Astrocyte (in vitro differentiated cells and primary cell): ENCODE measurements at regions not wholly inside any gene's neighbourhood (a gene's known extent, or its start where the extent isn't known, plus 50 kb on each side); places are given as distances from the start of the nearest gene placed in this dataset.
"Not testable (repeated sequence)": the region's sequence is repeated elsewhere in the genome, so short reads cannot be mapped to it uniquely, and the experiment has no call there.

Source experiments
- EZH2 ChIP-seq: IDR thresholded peaks from 2 replicates; pipeline ENCODE4 v1.6.1; 2012; ENCODE audit warnings: mild to moderate bottlenecking, low read length, inconsistent platforms; ENCODE audit not compliant: insufficient read depth
- TF ChIP-seq, protein P1 (sequence below): IDR thresholded peaks from 2 replicates; pipeline ENCODE4 v1.5.1; 2011; ENCODE audit warnings: low read depth, mild to moderate bottlenecking, inconsistent platforms, low read length, moderate library complexity; ENCODE audit not compliant: insufficient read depth

DNA sequence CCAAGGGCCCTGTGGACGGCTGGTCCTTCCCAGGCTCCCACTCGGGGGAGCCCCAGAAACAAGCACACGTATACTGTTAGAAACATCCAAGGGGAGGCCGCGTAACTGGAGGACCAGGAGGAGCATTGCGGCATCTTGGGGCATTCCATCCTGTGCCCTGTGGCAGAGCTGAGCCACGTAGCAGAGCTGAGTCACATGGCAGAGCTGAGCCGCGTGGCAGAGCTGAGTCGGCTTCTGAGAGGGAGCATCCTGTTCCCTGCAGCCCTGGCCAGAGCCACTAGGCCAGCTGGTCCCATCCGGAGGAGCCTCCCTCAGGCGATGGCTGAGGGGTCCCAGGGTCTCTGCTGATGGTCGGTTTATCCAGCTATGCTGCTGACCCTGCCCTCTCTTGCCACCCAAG, 4476.7 kb upstream of the TPTE start:
- TF ChIP-seq, protein P1, sequence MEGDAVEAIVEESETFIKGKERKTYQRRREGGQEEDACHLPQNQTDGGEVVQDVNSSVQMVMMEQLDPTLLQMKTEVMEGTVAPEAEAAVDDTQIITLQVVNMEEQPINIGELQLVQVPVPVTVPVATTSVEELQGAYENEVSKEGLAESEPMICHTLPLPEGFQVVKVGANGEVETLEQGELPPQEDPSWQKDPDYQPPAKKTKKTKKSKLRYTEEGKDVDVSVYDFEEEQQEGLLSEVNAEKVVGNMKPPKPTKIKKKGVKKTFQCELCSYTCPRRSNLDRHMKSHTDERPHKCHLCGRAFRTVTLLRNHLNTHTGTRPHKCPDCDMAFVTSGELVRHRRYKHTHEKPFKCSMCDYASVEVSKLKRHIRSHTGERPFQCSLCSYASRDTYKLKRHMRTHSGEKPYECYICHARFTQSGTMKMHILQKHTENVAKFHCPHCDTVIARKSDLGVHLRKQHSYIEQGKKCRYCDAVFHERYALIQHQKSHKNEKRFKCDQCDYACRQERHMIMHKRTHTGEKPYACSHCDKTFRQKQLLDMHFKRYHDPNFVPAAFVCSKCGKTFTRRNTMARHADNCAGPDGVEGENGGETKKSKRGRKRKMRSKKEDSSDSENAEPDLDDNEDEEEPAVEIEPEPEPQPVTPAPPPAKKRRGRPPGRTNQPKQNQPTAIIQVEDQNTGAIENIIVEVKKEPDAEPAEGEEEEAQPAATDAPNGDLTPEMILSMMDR = not testable (repeated sequence)
- TF ChIP-seq EZH2 = not testable (repeated sequence)
